AG09309 (cell line): ENCODE measurements at regions not wholly inside any gene's neighbourhood (a gene's known extent, or its start where the extent isn't known, plus 50 kb on each side); places are given as distances from the start of the nearest gene placed in this dataset.

Source experiments
- DNase-seq: peaks from one replicate; pipeline ENCODE4 v3.0.0-alpha.2; 2010; ENCODE audit warnings: low read depth
- H3K4me3 ChIP-seq: 2 replicates; pipeline ENCODE4 v1.5.1; 2011; ENCODE audit warnings: mild to moderate bottlenecking, low read depth, low read length, moderate library complexity; ENCODE audit not compliant: control insufficient read depth
- TF ChIP-seq, protein P1 (sequence below): IDR thresholded peaks from 2 replicates; pipeline ENCODE4 v1.5.1; 2011; ENCODE audit warnings: mild to moderate bottlenecking, low read depth, low read length, inconsistent platforms; ENCODE audit not compliant: insufficient read depth, control insufficient read depth; ENCODE audit errors: missing control alignments

DNA sequence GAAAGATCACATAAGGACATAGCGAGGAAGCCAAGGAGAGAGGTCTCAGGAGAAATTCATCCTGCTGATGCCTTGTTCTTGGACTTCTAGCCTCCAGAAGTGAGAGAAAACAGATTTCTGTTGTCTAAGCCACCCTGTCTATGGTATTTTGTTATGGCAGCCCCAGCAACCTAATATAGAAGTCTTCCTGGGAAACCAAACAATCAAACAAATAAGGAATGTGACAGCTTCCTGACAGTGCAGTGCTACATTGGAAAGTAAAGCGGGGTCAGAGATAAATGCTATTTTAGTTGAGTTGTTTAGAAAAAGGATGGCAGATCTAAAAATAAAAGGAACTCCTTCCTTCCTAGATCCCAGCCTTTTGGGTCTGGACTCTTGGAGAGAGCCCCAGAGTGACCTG lies 443.2 kb upstream of the GYPC start:
- TF ChIP-seq, protein P1, sequence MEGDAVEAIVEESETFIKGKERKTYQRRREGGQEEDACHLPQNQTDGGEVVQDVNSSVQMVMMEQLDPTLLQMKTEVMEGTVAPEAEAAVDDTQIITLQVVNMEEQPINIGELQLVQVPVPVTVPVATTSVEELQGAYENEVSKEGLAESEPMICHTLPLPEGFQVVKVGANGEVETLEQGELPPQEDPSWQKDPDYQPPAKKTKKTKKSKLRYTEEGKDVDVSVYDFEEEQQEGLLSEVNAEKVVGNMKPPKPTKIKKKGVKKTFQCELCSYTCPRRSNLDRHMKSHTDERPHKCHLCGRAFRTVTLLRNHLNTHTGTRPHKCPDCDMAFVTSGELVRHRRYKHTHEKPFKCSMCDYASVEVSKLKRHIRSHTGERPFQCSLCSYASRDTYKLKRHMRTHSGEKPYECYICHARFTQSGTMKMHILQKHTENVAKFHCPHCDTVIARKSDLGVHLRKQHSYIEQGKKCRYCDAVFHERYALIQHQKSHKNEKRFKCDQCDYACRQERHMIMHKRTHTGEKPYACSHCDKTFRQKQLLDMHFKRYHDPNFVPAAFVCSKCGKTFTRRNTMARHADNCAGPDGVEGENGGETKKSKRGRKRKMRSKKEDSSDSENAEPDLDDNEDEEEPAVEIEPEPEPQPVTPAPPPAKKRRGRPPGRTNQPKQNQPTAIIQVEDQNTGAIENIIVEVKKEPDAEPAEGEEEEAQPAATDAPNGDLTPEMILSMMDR, result no peak
- no peak for DNase-seq
- H3K4me3 ChIP-seq, result no peak overlapping the region

DNA sequence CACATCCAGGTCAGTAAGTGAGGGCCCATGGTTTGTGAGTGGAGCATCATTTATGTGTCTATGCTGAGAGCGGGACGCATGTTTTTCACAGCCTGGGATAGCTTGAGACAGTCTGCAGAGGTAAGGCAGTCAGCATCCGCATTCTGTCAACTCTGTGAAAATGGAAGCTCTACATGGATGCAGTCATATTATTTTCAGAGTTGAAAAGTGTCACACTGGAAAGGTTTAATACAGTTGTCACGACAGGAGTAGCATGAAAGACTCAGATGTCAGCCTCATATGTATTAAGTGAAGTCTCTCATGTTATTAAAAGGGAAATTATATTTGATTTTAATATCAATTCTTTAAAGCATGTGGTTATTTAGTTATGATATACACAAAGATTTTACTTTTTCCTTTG lies 436.9 kb upstream of the GYPC start:
- no peak for DNase-seq
- H3K4me3 ChIP-seq, result no peak overlapping the region
- TF ChIP-seq, protein P1, result no peak

DNA sequence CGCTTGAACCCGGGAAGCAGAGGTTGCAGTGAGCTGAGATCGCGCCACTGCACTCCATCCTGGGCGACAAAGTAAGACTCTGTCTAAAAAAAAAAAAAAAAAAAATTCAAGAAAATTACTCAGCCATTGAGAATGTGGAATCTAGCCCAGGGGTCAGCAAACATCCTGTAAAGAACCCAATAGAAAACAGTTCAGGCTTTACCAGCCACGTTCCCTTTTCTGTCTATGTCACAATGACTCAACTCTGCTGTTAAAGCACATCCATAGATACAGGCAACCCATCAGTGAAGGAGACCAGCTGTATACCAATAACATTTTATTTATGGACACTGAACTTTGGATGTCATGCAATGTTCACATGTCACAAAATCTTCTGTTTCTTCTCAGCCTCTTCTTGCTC lies 435.6 kb upstream of the GYPC start:
- TF ChIP-seq, protein P1, result no peak
- H3K4me3 ChIP-seq, result no peak overlapping the region
- DNase-seq, result no peak

DNA sequence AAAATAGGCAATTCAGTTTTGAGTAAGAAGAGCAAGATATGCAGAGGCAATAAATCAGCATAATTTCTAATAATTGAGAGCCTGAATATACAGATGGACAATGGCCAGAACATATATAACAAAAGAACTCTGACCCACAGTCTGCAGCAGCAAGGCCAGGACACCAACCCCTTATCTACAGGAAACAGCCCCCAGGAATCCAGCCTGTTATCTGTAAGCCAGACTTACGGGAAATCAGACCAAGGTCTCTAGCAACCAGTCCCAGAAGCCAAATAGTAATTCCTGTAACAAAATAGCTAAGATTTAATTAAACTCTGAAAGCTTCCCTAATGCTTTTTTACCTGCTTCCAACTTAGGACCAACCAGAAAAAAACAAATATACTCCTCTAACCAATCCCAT lies 434.5 kb upstream of the GYPC start:
- TF ChIP-seq, protein P1, result no peak
- no peak overlapping the region for H3K4me3 ChIP-seq
- DNase-seq, result no peak

DNA sequence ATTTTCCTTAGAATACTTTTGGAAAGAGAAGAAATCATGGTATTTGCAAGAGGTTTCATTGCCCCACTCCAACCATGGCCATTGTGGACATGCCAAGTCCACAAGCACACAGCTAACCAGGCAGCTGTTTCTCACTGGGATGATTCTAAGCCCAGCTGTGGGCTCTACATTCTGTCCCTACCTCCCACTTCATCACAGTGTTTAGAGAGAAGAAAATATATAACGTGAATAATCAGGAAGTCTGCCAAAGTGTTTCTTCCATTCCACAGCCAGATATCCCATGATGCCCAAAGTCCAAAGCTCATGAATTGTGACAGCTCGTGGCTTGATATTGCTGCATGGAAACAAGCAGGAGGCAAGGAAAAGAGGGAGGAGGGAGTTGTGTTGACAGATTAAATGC lies 433.7 kb upstream of the GYPC start:
- no peak for DNase-seq
- H3K4me3 ChIP-seq, result no peak overlapping the region
- TF ChIP-seq, protein P1, result no peak

DNA sequence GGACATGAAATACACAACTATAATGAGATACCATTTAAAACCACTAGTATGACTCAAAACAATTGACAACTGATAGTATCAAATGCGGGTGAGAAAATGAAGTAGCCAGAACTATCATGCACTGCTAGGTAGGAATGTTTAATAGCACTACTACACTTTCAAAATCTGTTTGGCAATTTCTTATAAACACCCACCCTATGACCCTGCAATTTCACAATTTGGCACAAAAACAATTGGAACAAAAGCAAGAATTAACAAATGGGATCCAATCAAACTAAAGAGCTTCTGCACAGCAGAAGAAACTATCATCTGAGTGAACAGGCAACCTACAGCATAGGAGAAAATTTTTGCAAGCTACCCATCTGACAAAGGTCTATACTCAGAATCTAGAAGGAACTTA lies 431.2 kb upstream of the GYPC start:
- no peak overlapping the region for H3K4me3 ChIP-seq
- TF ChIP-seq, protein P1, result no peak
- no peak for DNase-seq

DNA sequence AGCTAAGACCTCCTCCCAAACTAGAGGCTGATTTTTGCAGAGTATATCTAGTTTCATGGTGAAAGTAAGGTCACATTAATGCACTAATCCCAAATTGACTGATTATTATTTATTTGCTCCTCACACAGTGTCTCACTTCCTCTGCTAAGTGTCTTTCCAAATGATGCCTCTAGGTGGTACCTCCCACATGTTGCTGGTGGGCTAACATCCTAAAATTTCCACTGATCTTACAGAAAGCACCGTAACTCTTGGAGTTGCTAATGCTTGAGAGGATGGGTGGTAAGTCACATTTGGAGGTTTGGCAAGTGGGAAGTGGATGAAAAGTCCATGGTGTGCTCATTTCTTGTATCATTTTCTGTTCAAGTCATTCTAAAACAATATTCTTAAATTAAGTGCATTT lies 428.7 kb upstream of the GYPC start:
- no peak overlapping the region for H3K4me3 ChIP-seq
- no peak for DNase-seq
- TF ChIP-seq, protein P1, result no peak
